IPS-18c (cell line): ENCODE measurements at regions not wholly inside any gene's neighbourhood (a gene's known extent, or its start where the extent isn't known, plus 50 kb on each side); places are given as distances from the start of the nearest gene placed in this dataset.
"Not testable (repeated sequence)": the region's sequence is repeated elsewhere in the genome, so short reads cannot be mapped to it uniquely, and the experiment has no call there.

Experiments
- H3K4me3 ChIP-seq: 2 replicates; pipeline ENCODE4 v1.7.0; 2013; ENCODE audit warnings: low read depth, mild to moderate bottlenecking, low read length, moderate library complexity; ENCODE audit not compliant: insufficient read depth
- H3K9me3 ChIP-seq: one replicate; pipeline ENCODE4 v1.6.1; 2013; ENCODE audit warnings: mild to moderate bottlenecking, low read length, moderate library complexity; ENCODE audit not compliant: control insufficient read depth, insufficient read depth

GRCh38 chr5:102080288-102080687 is 215.8 kb downstream of the SLCO4C1 start:
- no peaks in the 10 kb centered on the region for H3K9me3 ChIP-seq
- H3K4me3 ChIP-seq: no peak overlapping the region

GRCh38 chr5:102077920-102078319 is 218.2 kb downstream of the SLCO4C1 start:
- H3K4me3 ChIP-seq: no peak overlapping the region
- H3K9me3 ChIP-seq: no peaks in the 10 kb centered on the region

- H3K9me3 ChIP-seq: no peaks in the 10 kb centered on the region
- no peak overlapping the region for H3K4me3 ChIP-seq
These were observed 226.1 kb downstream of the SLCO4C1 start for GRCh38 chr5:102069974-102070373.

GRCh38 chr5:102068870-102069269 is 227.2 kb downstream of the SLCO4C1 start:
- no peaks in the 10 kb centered on the region for H3K9me3 ChIP-seq
- no peak overlapping the region for H3K4me3 ChIP-seq

- no peaks in the 10 kb centered on the region for H3K9me3 ChIP-seq
- no peak overlapping the region for H3K4me3 ChIP-seq
These were observed 246.6 kb downstream of the SLCO4C1 start for GRCh38 chr5:102049517-102049916.

- no peaks in the 10 kb centered on the region for H3K9me3 ChIP-seq
- H3K4me3 ChIP-seq: no peak overlapping the region
These were observed 247.1 kb downstream of the SLCO4C1 start for GRCh38 chr5:102048940-102049339.

- not testable (repeated sequence) for H3K9me3 ChIP-seq, H3K4me3 ChIP-seq
These were observed 249.0 kb downstream of the SLCO4C1 start for GRCh38 chr5:102047073-102047472.

GRCh38 chr5:102040326-102040725 is 255.8 kb downstream of the SLCO4C1 start:
- Histone ChIP-seq H3K4me3 (no peak overlapping the region), H3K9me3 (no peaks in the 10 kb centered on the region)

GRCh38 chr5:102036927-102037326 is 259.2 kb downstream of the SLCO4C1 start:
- Histone ChIP-seq H3K4me3 (no peak overlapping the region), H3K9me3 (no peaks in the 10 kb centered on the region)

- Histone ChIP-seq H3K4me3 (no peak overlapping the region), H3K9me3 (no peaks in the 10 kb centered on the region)
These were observed 264.4 kb downstream of the SLCO4C1 start for GRCh38 chr5:102031711-102032110.

GRCh38 chr5:102018690-102019089 is 277.4 kb downstream of the SLCO4C1 start:
- Histone ChIP-seq H3K4me3 (no peak overlapping the region), H3K9me3 (no peaks in the 10 kb centered on the region)

GRCh38 chr5:102018279-102018678 is 277.8 kb downstream of the SLCO4C1 start:
- H3K9me3 ChIP-seq: no peaks in the 10 kb centered on the region
- H3K4me3 ChIP-seq: no peak overlapping the region

GRCh38 chr5:102014371-102014770 is 281.7 kb downstream of the SLCO4C1 start:
- no peaks in the 10 kb centered on the region for H3K9me3 ChIP-seq
- H3K4me3 ChIP-seq: no peak overlapping the region

- H3K9me3 ChIP-seq: no peaks in the 10 kb centered on the region
These were observed 285.4 kb downstream of the SLCO4C1 start for GRCh38 chr5:102010644-102011043.

GRCh38 chr5:101997235-101997634 is 298.8 kb downstream of the SLCO4C1 start:
- Histone ChIP-seq H3K4me3 (no peak overlapping the region), H3K9me3 (no peaks in the 10 kb centered on the region)

More at GRCh38 chr5:102010644-102011043, 285.4 kb downstream of the SLCO4C1 start:
- H3K4me3 ChIP-seq: no peak overlapping the region

- H3K9me3 ChIP-seq: no peaks in the 10 kb centered on the region
- no peak overlapping the region for H3K4me3 ChIP-seq
These were observed 300.5 kb downstream of the SLCO4C1 start for GRCh38 chr5:101995585-101995984.

GRCh38 chr5:101991486-101991885 is 304.6 kb downstream of the SLCO4C1 start:
- Histone ChIP-seq H3K4me3 (no peak overlapping the region), H3K9me3 (no peaks in the 10 kb centered on the region)

GRCh38 chr5:101989659-101990058 is 306.4 kb downstream of the SLCO4C1 start:
- Histone ChIP-seq H3K9me3 (no peaks in the 10 kb centered on the region), H3K4me3 (no peak overlapping the region)

GRCh38 chr5:101977729-101978345 is 318.2 kb downstream of the SLCO4C1 start:
- Histone ChIP-seq H3K4me3 (no peak overlapping the region), H3K9me3 (no peaks in the 10 kb centered on the region)
